Osteocyte (in vitro differentiated cells): ENCODE measurements at regions not wholly inside any gene's neighbourhood (a gene's known extent, or its start where the extent isn't known, plus 50 kb on each side); places are given as distances from the start of the nearest gene placed in this dataset.
A peak's percentile ranks its signal among the peaks of the same experiment; 100 is the strongest.

ENCODE experiments used
- DNase-seq: peaks from one replicate; pipeline ENCODE4 v3.0.0; 2021; ENCODE audit warnings: mixed read lengths; ENCODE audit not compliant: unreplicated experiment; ENCODE audit errors: extremely low spot score
- H3K27ac Mint-ChIP-seq: one replicate; pipeline ENCODE4 v1.8.0; 2021; ENCODE audit warnings: mild to moderate bottlenecking, mixed read lengths; ENCODE audit not compliant: unreplicated experiment
- H3K27me3 Mint-ChIP-seq: one replicate; pipeline ENCODE4 v1.8.0; 2021; ENCODE audit warnings: mixed read lengths; ENCODE audit not compliant: unreplicated experiment
- H3K36me3 Mint-ChIP-seq: one replicate; pipeline ENCODE4 v1.8.0; 2021; ENCODE audit warnings: mixed read lengths; ENCODE audit not compliant: unreplicated experiment
- H3K4me1 Mint-ChIP-seq: one replicate; pipeline ENCODE4 v1.8.0; 2021; ENCODE audit warnings: mixed read lengths; ENCODE audit not compliant: unreplicated experiment
- H3K4me3 Mint-ChIP-seq: one replicate; pipeline ENCODE4 v1.8.0; 2021; ENCODE audit warnings: mild to moderate bottlenecking, moderate library complexity, mixed read lengths; ENCODE audit not compliant: unreplicated experiment
- H3K9me3 Mint-ChIP-seq: one replicate; pipeline ENCODE4 v1.8.0; 2021; ENCODE audit warnings: mixed read lengths; ENCODE audit not compliant: unreplicated experiment
- TF ChIP-seq, protein P1 (sequence below): fragments of 200-600 bp; sonication (generic); IDR thresholded peaks from 2 replicates; pipeline ENCODE4 v1.5.0; 2021; ENCODE audit warnings: antibody characterized with exemption, mild to moderate bottlenecking, moderate library complexity

DNA sequence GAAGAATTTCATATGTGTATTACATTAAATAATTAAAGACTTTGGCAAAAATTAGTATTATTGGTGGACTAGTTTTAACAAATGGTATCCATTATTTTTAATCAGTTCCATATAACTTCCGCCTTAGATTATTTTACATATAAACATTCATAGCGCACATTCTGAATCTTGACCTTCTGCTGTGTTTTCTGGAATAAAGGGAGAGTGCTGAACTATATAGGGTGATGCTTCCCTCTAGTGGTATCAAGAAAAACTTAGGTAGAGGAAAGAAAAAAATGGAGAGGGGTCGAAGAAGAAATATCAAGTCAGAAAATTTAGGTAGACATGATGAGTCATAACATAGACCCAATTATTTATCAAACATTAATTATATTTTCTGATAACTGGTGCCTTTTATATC lies 155.6 kb upstream of the PACRGL start:
- no peak overlapping the region for H3K27ac Mint-ChIP-seq
- H3K27me3 Mint-ChIP-seq, result no peaks in the 10 kb centered on the region
- peaks cover 4% of the 10 kb centered on the region for H3K4me1 Mint-ChIP-seq
- DNase-seq, result no peak
- H3K4me3 Mint-ChIP-seq, result no peak overlapping the region
- peaks cover 3% of the 10 kb centered on the region for H3K36me3 Mint-ChIP-seq
- H3K9me3 Mint-ChIP-seq, result no peaks in the 10 kb centered on the region
- TF ChIP-seq, protein P1, sequence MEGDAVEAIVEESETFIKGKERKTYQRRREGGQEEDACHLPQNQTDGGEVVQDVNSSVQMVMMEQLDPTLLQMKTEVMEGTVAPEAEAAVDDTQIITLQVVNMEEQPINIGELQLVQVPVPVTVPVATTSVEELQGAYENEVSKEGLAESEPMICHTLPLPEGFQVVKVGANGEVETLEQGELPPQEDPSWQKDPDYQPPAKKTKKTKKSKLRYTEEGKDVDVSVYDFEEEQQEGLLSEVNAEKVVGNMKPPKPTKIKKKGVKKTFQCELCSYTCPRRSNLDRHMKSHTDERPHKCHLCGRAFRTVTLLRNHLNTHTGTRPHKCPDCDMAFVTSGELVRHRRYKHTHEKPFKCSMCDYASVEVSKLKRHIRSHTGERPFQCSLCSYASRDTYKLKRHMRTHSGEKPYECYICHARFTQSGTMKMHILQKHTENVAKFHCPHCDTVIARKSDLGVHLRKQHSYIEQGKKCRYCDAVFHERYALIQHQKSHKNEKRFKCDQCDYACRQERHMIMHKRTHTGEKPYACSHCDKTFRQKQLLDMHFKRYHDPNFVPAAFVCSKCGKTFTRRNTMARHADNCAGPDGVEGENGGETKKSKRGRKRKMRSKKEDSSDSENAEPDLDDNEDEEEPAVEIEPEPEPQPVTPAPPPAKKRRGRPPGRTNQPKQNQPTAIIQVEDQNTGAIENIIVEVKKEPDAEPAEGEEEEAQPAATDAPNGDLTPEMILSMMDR, result peak; percentile 74

DNA sequence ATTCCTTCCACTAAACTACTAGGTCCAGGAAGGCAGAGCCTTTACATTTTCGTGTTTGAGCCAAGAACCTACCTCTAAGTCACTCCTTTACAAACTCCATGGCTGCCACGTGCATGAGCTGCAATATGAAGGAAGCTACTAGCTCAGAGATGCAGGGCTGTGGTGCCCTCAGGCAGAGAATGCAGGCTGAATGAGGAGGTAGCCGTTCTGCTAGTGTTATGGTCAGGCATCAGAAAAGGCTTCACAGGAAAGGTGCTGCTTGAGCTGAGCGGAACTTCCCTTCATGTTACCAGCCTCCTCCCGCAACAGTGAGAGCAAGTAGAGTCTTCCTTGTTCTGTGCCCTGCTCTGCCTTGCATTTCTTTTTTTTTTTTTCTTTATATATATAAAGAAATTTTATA lies 148.3 kb upstream of the PACRGL start:
- TF ChIP-seq, protein P1, result no peak
- Mint-ChIP-seq H3K27me3 (no peaks in the 10 kb centered on the region), H3K4me3 (no peak overlapping the region), H3K9me3 (no peaks in the 10 kb centered on the region), H3K27ac (no peak overlapping the region), H3K4me1 (peaks cover 2% of the 10 kb centered on the region), H3K36me3 (peaks cover 13% of the 10 kb centered on the region)
- no peak for DNase-seq

DNA sequence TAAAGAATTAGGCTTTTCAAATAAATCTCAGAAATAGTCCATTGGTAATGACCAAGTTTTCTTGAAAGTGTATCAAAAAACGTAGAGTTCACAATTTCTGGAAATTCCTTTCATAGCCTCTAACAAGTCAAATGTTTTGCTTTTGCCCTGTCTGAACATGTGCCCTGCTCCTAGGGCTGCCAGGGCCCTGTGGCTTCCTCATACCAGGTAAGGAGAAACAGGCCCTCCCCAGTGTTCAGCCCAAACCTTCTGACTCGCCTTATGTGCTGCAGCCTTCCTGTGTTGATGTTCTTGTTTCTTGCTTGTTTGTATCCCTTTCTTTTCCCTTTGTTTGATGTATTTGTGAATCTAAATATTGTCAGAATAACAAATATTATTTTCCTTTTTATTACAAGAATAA lies 146.1 kb upstream of the PACRGL start:
- Mint-ChIP-seq H3K4me1 (peaks cover 2% of the 10 kb centered on the region), H3K36me3 (peaks cover 15% of the 10 kb centered on the region), H3K27me3 (no peaks in the 10 kb centered on the region), H3K4me3 (no peak overlapping the region), H3K27ac (no peak overlapping the region), H3K9me3 (no peaks in the 10 kb centered on the region)
- TF ChIP-seq, protein P1, result no peak
- DNase-seq, result no peak

DNA sequence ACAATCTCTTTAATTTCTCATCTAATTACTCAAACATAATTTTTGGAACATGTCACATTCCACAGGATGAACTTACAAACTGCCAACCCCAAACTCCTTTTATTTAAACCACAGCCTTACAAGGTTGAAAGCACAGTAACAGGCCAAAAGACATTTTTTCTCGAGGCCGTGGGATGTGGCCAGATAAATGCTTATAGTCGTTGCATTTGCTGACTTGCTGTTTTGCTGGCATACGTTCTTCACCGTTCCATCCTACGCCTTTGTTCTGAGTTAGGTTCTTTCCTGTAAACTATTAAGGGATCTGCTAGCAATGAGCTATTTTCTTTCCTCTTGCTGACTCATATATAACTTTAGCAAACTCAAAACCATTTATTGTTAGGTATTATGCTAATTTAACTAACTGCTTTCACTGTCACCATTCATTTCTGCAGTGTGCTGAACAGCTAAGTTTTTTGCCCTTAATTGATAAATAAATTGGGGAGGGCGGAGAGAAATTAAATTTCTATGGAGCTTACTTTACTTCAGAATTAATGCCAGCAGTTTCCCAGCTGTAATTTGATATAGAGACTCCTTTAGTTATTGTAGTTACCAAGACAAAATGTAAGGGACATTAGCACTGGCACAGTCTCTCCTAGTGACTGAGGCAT lies 135.1 kb upstream of the PACRGL start:
- no peak for DNase-seq
- H3K4me1 Mint-ChIP-seq, result no peaks in the 10 kb centered on the region
- H3K27ac Mint-ChIP-seq, result peak overlapping the region; percentile 16
- no peaks in the 10 kb centered on the region for H3K9me3 Mint-ChIP-seq
- peaks cover 10% of the 10 kb centered on the region for H3K36me3 Mint-ChIP-seq
- H3K4me3 Mint-ChIP-seq, result no peak overlapping the region
- no peaks in the 10 kb centered on the region for H3K27me3 Mint-ChIP-seq
- TF ChIP-seq, protein P1, result no peak

DNA sequence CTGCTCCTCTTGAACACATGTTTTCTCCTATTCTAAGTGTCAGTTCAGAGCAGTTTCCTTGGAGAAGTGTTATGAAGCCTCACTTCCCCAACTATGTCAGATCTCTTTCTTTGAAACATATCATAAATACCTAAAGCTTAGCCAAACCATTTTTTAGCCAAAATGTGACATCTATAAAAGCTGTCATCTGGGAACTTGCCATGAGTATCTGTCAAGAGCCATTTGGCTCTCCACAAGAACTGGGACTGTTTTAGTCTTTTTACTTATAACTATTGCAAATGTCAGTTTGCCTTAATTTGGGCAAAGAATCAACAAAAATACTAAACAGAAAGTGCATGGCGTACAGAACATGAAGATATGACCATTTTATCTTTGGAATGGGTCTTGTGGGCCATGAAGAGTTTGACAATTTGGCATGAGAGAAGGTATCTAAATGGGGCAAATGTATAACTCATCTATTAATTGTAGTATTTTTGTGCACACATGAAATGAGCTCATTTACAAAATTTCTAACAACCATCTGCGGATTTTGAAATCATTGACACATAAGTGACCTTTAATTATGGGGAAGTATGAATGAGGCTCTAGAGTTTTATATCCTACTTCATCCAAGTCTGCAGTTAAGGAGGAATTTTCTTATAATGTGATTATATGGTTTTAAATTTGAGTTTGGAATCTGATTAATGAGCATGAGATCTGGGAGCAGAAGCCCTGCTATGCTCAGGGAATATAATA lies 129.1 kb upstream of the PACRGL start:
- DNase-seq, result no peak
- peaks cover 25% of the 10 kb centered on the region for H3K36me3 Mint-ChIP-seq

More for the DNA sequence above, 129.1 kb upstream of the PACRGL start:
- Mint-ChIP-seq H3K4me3 (no peak overlapping the region), H3K27ac (no peak overlapping the region), H3K27me3 (no peaks in the 10 kb centered on the region), H3K4me1 (no peaks in the 10 kb centered on the region), H3K9me3 (no peaks in the 10 kb centered on the region)
- TF ChIP-seq, protein P1, result no peak
